ENCODE measurements at regions not wholly inside any gene's neighbourhood (a gene's known extent, or its start where the extent isn't known, plus 50 kb on each side); places are given as distances from the start of the nearest gene placed in this dataset.

DNA sequence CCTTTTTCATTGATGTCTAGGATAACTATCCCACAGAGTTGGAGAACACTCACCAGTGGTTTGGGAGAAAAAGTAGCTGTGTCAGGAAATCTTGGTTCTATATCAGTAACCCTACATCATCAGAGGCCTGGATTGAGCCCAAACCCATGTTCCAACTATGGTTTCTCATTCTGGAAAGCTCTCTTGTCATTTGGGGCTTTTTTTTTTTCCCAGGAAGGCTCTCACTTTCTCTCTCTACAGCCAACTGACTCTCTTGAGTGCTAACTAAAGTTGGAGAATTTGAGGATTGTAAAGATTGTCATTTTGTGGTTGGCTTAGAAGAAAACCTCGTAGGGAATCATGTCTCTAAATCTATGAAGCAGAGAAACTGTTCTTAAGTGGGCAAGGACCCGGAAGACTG is 228.2 kb upstream of the DIPK2B start:
- dilution Hi-C loops (cut with HindIII; ENCODE audit: low sequenced_read_pairs, unreplicated experiment) (no loop called here), intact Hi-C loops (cut with micrococcal nuclease) (no loop called here), in situ Hi-C loops (cut with MboI; ENCODE audit: low sequenced_read_pairs) (no loop called here)
- no peak overlapping the region for H2BK15ac ChIP-seq (ENCODE audit: low read depth, low read length)
- POLR2A ChIA-PET (ENCODE audit: unreplicated experiment), result interaction anchor here (0.5 kb wide), 1 partner anchor 11 kb away, joined by 4 read pairs; no protein-coding TSS in a partner anchor
- no peak overlapping the region for H4K91ac ChIP-seq (ENCODE audit: insufficient read depth, low read depth, low read length)
- CTCF ChIA-PET, result interaction anchor here (0.6 kb wide), 1 partner anchor 10 kb away, joined by 3 read pairs; no protein-coding TSS in a partner anchor
- H3K4me2 ChIP-seq (ENCODE audit: low read depth, low read length), result no peak overlapping the region
- no peak overlapping the region for H2BK120ac ChIP-seq (ENCODE audit: low read depth, low read length)
- no peak overlapping the region for H3K4me3 ChIP-seq (ENCODE audit: insufficient read depth, low read depth, low read length)
- TF ChIP-seq CEBPB (IDR thresholded peaks at IDR 0.05; ENCODE audit: low read depth, low read length) (no peak), SMC3 (IDR thresholded peaks at IDR 0.05; ENCODE audit: low read depth, low read length) (no peak), MXI1 (IDR thresholded peaks at IDR 0.05; ENCODE audit: borderline replicate concordance, low read depth, low read length) (no peak), RAD21 (IDR thresholded peaks at IDR 0.05; ENCODE audit: low read length) (no peak), MAFK (IDR thresholded peaks at IDR 0.05; ENCODE audit: low read depth, low read length) (no peak), POLR2A (IDR thresholded peaks at IDR 0.05; ENCODE audit: low read depth, low read length) (no peak), BHLHE40 (IDR thresholded peaks at IDR 0.05; ENCODE audit: low read depth, low read length) (no peak), FOS (IDR thresholded peaks at IDR 0.05; ENCODE audit: low read depth, low read length) (no peak), RFX5 (IDR thresholded peaks at IDR 0.05; ENCODE audit: low read depth, low read length) (no peak), NFE2L2 (IDR thresholded peaks at IDR 0.05; ENCODE audit: low read depth, low read length) (no peak), RCOR1 (IDR thresholded peaks at IDR 0.05; ENCODE audit: insufficient replicate concordance, low read length) (no peak), CHD1 (IDR thresholded peaks at IDR 0.05; ENCODE audit: low read depth, low read length) (no peak), MAZ (IDR thresholded peaks at IDR 0.05; ENCODE audit: borderline replicate concordance, low read depth, low read length) (no peak)
- TF ChIP-seq, protein P1, sequence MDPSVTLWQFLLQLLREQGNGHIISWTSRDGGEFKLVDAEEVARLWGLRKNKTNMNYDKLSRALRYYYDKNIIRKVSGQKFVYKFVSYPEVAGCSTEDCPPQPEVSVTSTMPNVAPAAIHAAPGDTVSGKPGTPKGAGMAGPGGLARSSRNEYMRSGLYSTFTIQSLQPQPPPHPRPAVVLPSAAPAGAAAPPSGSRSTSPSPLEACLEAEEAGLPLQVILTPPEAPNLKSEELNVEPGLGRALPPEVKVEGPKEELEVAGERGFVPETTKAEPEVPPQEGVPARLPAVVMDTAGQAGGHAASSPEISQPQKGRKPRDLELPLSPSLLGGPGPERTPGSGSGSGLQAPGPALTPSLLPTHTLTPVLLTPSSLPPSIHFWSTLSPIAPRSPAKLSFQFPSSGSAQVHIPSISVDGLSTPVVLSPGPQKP (IDR thresholded peaks at IDR 0.05; ENCODE audit: borderline replicate concordance, low read depth, low read length), result no peak
- TF ChIP-seq, protein P2, sequence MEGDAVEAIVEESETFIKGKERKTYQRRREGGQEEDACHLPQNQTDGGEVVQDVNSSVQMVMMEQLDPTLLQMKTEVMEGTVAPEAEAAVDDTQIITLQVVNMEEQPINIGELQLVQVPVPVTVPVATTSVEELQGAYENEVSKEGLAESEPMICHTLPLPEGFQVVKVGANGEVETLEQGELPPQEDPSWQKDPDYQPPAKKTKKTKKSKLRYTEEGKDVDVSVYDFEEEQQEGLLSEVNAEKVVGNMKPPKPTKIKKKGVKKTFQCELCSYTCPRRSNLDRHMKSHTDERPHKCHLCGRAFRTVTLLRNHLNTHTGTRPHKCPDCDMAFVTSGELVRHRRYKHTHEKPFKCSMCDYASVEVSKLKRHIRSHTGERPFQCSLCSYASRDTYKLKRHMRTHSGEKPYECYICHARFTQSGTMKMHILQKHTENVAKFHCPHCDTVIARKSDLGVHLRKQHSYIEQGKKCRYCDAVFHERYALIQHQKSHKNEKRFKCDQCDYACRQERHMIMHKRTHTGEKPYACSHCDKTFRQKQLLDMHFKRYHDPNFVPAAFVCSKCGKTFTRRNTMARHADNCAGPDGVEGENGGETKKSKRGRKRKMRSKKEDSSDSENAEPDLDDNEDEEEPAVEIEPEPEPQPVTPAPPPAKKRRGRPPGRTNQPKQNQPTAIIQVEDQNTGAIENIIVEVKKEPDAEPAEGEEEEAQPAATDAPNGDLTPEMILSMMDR (conservative IDR thresholded peaks at IDR 0.05; ENCODE audit: low read depth, low read length), result no peak
- TF ChIP-seq, protein P3, sequence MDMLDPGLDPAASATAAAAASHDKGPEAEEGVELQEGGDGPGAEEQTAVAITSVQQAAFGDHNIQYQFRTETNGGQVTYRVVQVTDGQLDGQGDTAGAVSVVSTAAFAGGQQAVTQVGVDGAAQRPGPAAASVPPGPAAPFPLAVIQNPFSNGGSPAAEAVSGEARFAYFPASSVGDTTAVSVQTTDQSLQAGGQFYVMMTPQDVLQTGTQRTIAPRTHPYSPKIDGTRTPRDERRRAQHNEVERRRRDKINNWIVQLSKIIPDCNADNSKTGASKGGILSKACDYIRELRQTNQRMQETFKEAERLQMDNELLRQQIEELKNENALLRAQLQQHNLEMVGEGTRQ (IDR thresholded peaks at IDR 0.05; ENCODE audit: low read depth, low read length), result no peak
- peaks cover 4% of the 10 kb centered on the region for H3K27me3 ChIP-seq (ENCODE audit: control insufficient read depth, insufficient read depth, low read length)
- no peak overlapping the region for H2AK5ac ChIP-seq (ENCODE audit: low read depth, low read length)
- H3K79me1 ChIP-seq (ENCODE audit: low read depth in 1 of 2, low read length in 2 of 2), result no peaks in the 10 kb centered on the region
- no peak overlapping the region for H4K5ac ChIP-seq (ENCODE audit: low read depth, low read length)
- no CpG with 5 or more reads among the region's 2 CpGs for WGBS, 2 experiments (ENCODE audit: extremely low coverage in 2 of 2, insufficient read length in 1 of 2)
- H3K4ac ChIP-seq (ENCODE audit: low read depth, low read length), result no peak overlapping the region
- H3K56ac ChIP-seq (ENCODE audit: extremely low read depth, insufficient read depth, low read length), result no peak overlapping the region
- no peaks in the 10 kb centered on the region for H3K9me1 ChIP-seq (ENCODE audit: insufficient read depth, low read length)
- H3K9me3 ChIP-seq (ENCODE audit: control insufficient read depth, insufficient read depth, low read length), result no peaks in the 10 kb centered on the region
- BruUV-seq (replicated peaks), result no TSS peak
- ATAC-seq (ENCODE audit: low read depth) (no peak), DNase-seq (no peak)
- no peak overlapping the region for H3K23ac ChIP-seq (ENCODE audit: low read depth, low read length)
- H3K4me1 ChIP-seq (ENCODE audit: control insufficient read depth, insufficient read depth, low read length), result no peaks in the 10 kb centered on the region
- H2BK5ac ChIP-seq (ENCODE audit: low read depth, low read length, poor library complexity, severe bottlenecking), result no peak overlapping the region
- H2BK20ac ChIP-seq (ENCODE audit: low read depth, low read length), result no peak overlapping the region
- H4K8ac ChIP-seq (ENCODE audit: low read depth in 2 of 2, low read length in 2 of 2), result no peak overlapping the region
- no peak overlapping the region for H3K27ac ChIP-seq (ENCODE audit: insufficient read depth, low read length)
- H3K14ac ChIP-seq (replicated peaks; ENCODE audit: low read depth, low read length), result no peak overlapping the region
- H4K20me1 ChIP-seq (ENCODE audit: insufficient read depth, low read length), result no peaks in the 10 kb centered on the region
- H3K18ac ChIP-seq (ENCODE audit: low read depth, low read length), result no peak overlapping the region; the same call in 1 of the 2 replicates
- H3K9ac ChIP-seq (ENCODE audit: low read depth, low read length), result no peak overlapping the region
- H3K36me3 ChIP-seq (ENCODE audit: control insufficient read depth, insufficient read depth, low read length), result no peaks in the 10 kb centered on the region
- H2AK9ac ChIP-seq (replicated peaks; ENCODE audit: low read depth, low read length, poor library complexity), result no peak overlapping the region
- no peak overlapping the region for H2AFZ ChIP-seq (replicated peaks; ENCODE audit: low read length, poor library complexity)

Measured in IMR-90 (cell line).